ENCODE measurements at regions not wholly inside any gene's neighbourhood (a gene's known extent, or its start where the extent isn't known, plus 50 kb on each side); places are given as distances from the start of the nearest gene placed in this dataset.
"Not testable (repeated sequence)": the region's sequence is repeated elsewhere in the genome, so short reads cannot be mapped to it uniquely, and the experiment has no call there.

DNA sequence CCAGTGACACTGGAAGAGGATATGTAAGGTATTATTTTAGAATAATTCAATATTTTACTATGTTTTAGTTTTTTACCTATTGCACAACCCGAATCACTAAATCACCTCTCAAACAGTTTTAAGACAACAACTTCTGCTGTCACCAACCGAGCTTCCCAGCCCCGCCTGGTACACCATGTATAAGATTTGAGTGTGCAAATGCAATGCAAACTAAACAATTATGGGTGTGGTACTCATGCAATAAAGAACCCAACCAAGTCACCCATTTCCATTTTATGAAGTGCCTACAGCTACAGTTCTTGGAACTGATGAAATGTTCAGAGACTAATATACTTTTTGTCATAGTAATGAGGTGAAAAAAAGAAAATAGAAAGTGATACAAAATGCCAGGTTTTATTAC, 256.2 kb downstream of the TAFA4 start:
- Histone ChIP-seq H3K4me3 (no peak overlapping the region), H3K27me3 (no peaks in the 10 kb centered on the region), H3K36me3 (no peaks in the 10 kb centered on the region), H3K4me1 (no peaks in the 10 kb centered on the region), H3K9me3 (no peaks in the 10 kb centered on the region), H3K27ac (no peak overlapping the region)
- WGBS, 2 donors = 94 to 97% methylated on average over 3 of the region's 3 CpGs
- TF ChIP-seq, protein P1, sequence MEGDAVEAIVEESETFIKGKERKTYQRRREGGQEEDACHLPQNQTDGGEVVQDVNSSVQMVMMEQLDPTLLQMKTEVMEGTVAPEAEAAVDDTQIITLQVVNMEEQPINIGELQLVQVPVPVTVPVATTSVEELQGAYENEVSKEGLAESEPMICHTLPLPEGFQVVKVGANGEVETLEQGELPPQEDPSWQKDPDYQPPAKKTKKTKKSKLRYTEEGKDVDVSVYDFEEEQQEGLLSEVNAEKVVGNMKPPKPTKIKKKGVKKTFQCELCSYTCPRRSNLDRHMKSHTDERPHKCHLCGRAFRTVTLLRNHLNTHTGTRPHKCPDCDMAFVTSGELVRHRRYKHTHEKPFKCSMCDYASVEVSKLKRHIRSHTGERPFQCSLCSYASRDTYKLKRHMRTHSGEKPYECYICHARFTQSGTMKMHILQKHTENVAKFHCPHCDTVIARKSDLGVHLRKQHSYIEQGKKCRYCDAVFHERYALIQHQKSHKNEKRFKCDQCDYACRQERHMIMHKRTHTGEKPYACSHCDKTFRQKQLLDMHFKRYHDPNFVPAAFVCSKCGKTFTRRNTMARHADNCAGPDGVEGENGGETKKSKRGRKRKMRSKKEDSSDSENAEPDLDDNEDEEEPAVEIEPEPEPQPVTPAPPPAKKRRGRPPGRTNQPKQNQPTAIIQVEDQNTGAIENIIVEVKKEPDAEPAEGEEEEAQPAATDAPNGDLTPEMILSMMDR (IDR thresholded peaks at IDR 0.05) = no peak
- no peak for TF ChIP-seq POLR2A (IDR thresholded peaks at IDR 0.05)
- no peak for DNase-seq (ENCODE audit: low spot score in 2 of 2)

DNA sequence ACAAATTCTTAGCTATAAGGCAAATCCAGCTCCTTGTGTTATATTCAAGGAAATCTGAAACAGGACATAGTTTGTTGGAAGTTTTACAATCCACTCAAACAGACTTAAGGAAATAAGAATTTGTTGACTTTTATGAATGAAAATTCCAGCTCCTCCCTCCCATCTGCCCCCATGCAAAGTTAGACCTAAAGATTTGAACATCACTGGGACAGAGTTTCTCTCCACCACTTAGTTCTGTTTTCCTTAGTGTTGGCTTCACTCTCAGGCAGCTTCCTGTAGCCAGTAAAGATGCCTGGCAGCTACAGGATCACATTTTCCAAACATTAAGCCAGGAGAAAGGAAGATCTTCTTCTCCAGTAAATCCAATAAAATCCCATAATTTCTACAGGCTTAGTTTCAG, 265.0 kb downstream of the TAFA4 start:
- DNase-seq (ENCODE audit: low spot score in 2 of 2) = no peak
- H3K4me1 ChIP-seq = no peaks in the 10 kb centered on the region
- no peak for TF ChIP-seq EP300 (IDR thresholded peaks at IDR 0.05)
- TF ChIP-seq POLR2A (IDR thresholded peaks at IDR 0.05) = no peak
- TF ChIP-seq, protein P1 (IDR thresholded peaks at IDR 0.05) = no peak
- no peak overlapping the region for H3K4me3 ChIP-seq
- no peaks in the 10 kb centered on the region for H3K36me3 ChIP-seq
- no peaks in the 10 kb centered on the region for H3K27me3 ChIP-seq
- no peak overlapping the region for H3K27ac ChIP-seq
- H3K9me3 ChIP-seq = no peaks in the 10 kb centered on the region

DNA sequence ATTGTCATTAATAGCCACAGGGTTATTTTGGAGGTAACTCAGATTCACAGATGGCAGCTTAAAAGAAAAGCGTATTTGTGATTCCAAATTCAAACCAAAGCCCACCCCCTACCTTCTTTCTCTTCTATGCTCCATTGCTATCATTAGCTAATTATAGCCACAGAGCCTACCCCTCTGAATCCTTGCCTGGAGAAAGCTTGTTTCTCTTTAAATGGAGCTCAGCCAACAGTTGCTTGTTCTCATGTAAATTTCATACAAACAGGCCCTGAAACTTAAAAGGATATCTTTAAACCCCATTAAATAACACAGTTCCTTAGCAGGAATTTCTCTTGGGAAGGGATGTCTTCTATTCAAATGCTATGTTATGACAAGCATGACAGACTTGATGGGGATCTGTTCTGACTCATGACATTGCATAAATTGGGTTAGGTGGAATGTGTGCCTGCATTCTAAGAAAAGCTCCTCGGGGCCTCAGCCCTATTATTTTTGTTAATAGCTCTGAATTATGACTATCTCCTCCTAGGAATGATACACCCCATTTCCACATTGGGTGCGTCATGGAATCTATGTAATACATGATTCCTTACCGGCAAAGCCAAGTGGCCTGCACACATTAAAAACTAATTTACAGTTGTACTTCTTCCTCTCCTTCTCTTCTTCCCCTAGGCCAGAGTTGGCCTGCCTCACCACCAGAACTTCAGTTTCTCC, 265.8 kb downstream of the TAFA4 start:
- WGBS, 2 donors = 58 to 67% methylated on average over 4 of the region's 4 CpGs

DNA sequence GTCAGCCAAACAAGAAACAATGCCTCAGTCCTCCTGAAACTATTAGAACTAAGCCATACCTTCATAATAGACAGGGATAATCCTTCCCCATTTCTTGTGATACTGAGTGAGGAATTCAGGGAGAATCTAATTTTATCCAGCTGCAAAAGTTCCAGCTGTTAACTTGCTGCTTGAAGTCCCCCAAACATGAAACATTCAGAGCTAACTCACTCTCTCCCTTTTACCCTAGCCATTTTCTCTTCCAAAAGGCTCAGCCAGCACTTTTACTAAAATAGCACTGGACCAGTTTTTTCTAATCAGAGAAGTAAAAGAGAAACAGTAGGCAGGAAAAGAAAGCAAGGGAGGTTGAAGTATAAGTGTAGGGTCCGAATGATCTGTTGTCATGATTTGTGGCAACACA, 268.1 kb downstream of the TAFA4 start:
- Histone ChIP-seq H3K27me3 (no peaks in the 10 kb centered on the region), H3K4me3 (no peak overlapping the region), H3K9me3 (no peaks in the 10 kb centered on the region), H3K27ac (no peak overlapping the region), H3K4me1 (no peaks in the 10 kb centered on the region), H3K36me3 (no peaks in the 10 kb centered on the region)
- no peak for TF ChIP-seq POLR2A (IDR thresholded peaks at IDR 0.05)
- TF ChIP-seq, protein P1 (IDR thresholded peaks at IDR 0.05) = no peak
- no peak for TF ChIP-seq EP300 (IDR thresholded peaks at IDR 0.05)
- 18 to 25% methylated on average over 1 of the region's 1 CpG for WGBS, 2 donors
- no peak for DNase-seq (ENCODE audit: low spot score in 2 of 2)

More for the DNA sequence above, 265.8 kb downstream of the TAFA4 start:
- Histone ChIP-seq H3K27ac (no peak overlapping the region), H3K9me3 (no peaks in the 10 kb centered on the region), H3K27me3 (no peaks in the 10 kb centered on the region), H3K4me3 (no peak overlapping the region), H3K4me1 (no peaks in the 10 kb centered on the region), H3K36me3 (no peaks in the 10 kb centered on the region)
- no peak for DNase-seq (ENCODE audit: low spot score in 2 of 2)
- TF ChIP-seq POLR2A (IDR thresholded peaks at IDR 0.05) (no peak), EP300 (IDR thresholded peaks at IDR 0.05) (no peak)
- TF ChIP-seq, protein P1 (IDR thresholded peaks at IDR 0.05) = no peak

DNA sequence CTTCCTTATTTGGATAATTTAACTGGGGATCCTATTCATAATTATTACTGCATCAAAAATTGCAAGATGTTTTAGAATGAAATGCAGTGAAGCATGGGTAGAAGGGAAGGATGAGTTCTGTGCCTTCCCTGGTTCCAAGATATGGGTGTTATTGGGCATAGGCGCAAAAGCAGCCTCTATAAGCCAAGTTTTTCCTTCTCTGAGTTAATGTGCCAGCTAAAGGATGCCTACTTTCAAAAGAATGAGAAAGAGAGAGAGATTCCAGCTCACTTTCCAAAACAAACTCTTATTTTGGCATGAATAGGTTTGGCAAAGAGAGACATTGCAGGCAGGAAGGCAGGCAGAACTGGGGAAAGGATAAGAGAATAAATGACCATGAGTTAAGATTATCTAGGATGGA, 270.2 kb downstream of the TAFA4 start:
- no peak overlapping the region for H3K4me3 ChIP-seq
- TF ChIP-seq, protein P1 (IDR thresholded peaks at IDR 0.05) = no peak
- TF ChIP-seq EP300 (IDR thresholded peaks at IDR 0.05) = no peak
- no peak for TF ChIP-seq POLR2A (IDR thresholded peaks at IDR 0.05)
- no peaks in the 10 kb centered on the region for H3K4me1 ChIP-seq
- no peaks in the 10 kb centered on the region for H3K9me3 ChIP-seq
- 91 to 93% methylated on average over 1 of the region's 1 CpG for WGBS, 2 donors
- no peaks in the 10 kb centered on the region for H3K27me3 ChIP-seq
- H3K27ac ChIP-seq = no peak overlapping the region
- no peaks in the 10 kb centered on the region for H3K36me3 ChIP-seq
- DNase-seq (ENCODE audit: low spot score in 2 of 2) = no peak

- H3K4me3 ChIP-seq; DNase-seq (ENCODE audit: low spot score in 2 of 2); H3K9me3 ChIP-seq; H3K36me3 ChIP-seq; H3K27me3 ChIP-seq; H3K27ac ChIP-seq; H3K4me1 ChIP-seq: not testable (repeated sequence)
- 86 to 90% methylated on average over 3 of the region's 3 CpGs for WGBS, 2 donors
Measured at GRCh38 chr3:68650657-68651056, 281.7 kb downstream of the TAFA4 start.

Data from tibial nerve (tissue), 4 donors.